LNCaP clone FGC (cell line): ENCODE measurements at regions not wholly inside any gene's neighbourhood (a gene's known extent, or its start where the extent isn't known, plus 50 kb on each side); places are given as distances from the start of the nearest gene placed in this dataset.
A peak's percentile ranks its signal among the peaks of the same experiment; 100 is the strongest.

Source experiments
- DNase-seq: peaks from one replicate; pipeline ENCODE4 v3.0.0-alpha.2; 2011; ENCODE audit warnings: low read depth
- H3K4me3 ChIP-seq: 2 replicates; pipeline ENCODE4 v1.5.1; 2011; ENCODE audit warnings: mild to moderate bottlenecking, low read depth, low read length, control low read depth
- TF ChIP-seq, protein P1 (sequence below): IDR thresholded peaks from 2 replicates; pipeline ENCODE4 v1.5.1; 2012; ENCODE audit warnings: mild to moderate bottlenecking; ENCODE audit not compliant: control insufficient read depth, insufficient read depth; ENCODE audit errors: extremely low read depth

DNA sequence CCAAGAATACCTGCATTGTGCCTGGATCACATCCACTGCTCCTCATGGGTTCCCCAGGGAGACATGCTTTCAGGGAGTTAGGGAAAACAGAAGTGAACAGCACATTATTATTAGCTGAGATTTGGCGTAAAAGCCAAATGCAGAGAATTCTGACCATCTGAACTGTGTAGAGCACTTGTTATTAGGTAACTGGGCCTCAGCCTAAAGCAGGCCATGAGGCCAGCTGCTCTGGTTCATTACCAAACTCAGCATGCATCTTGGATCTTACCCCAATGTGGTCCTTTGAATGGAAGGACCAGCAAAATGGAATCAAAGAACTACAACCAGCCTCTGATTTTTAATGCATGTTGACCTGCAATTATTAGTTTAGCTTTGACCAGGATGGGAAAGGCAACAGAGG is 322.3 kb downstream of the KCNS3 start:
- no peak overlapping the region for H3K4me3 ChIP-seq
- TF ChIP-seq, protein P1, sequence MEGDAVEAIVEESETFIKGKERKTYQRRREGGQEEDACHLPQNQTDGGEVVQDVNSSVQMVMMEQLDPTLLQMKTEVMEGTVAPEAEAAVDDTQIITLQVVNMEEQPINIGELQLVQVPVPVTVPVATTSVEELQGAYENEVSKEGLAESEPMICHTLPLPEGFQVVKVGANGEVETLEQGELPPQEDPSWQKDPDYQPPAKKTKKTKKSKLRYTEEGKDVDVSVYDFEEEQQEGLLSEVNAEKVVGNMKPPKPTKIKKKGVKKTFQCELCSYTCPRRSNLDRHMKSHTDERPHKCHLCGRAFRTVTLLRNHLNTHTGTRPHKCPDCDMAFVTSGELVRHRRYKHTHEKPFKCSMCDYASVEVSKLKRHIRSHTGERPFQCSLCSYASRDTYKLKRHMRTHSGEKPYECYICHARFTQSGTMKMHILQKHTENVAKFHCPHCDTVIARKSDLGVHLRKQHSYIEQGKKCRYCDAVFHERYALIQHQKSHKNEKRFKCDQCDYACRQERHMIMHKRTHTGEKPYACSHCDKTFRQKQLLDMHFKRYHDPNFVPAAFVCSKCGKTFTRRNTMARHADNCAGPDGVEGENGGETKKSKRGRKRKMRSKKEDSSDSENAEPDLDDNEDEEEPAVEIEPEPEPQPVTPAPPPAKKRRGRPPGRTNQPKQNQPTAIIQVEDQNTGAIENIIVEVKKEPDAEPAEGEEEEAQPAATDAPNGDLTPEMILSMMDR = no peak
- no peak for DNase-seq

DNA sequence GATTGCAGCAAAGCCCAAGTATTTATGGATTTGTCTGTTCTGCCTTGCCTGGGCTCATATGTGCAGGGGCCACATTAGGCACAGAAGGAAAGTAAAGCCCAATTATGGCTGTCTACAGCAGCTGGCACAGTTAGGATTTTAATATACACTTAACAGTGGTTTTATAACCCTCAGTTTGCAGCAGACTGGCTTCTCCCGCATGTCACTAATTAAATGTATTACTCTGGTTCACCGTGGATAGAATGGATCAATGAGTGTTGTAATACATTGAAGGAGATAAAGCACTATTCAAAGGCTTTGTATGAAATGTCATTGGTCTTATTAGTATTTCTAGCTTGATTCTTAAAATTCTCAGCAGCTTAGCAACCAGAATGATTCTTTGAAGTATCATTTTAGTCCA is 320.2 kb downstream of the KCNS3 start:
- TF ChIP-seq, protein P1 = no peak

DNA sequence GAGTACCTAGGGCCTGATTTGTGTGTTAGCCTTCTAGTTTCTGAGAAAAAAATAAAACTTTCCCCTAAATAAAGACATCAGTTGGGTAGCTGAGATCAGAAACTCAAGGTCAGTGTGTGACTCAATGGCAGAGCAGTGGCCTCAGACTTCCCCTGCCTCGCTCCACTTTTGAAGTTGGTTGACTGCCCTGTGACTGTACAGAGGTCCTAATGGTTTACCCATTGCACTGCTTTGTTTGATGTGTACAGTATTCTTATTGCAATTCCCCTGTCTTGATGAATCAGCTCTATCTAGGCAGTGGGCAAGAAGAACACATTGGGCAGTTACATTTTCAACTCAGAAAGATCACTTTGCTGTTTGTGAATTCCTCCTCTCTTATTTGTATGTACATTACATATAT is 315.7 kb downstream of the KCNS3 start:
- TF ChIP-seq, protein P1 = no peak
- no peak for DNase-seq
- no peak overlapping the region for H3K4me3 ChIP-seq

More for the DNA sequence above, 320.2 kb downstream of the KCNS3 start:
- H3K4me3 ChIP-seq = no peak overlapping the region
- no peak for DNase-seq

DNA sequence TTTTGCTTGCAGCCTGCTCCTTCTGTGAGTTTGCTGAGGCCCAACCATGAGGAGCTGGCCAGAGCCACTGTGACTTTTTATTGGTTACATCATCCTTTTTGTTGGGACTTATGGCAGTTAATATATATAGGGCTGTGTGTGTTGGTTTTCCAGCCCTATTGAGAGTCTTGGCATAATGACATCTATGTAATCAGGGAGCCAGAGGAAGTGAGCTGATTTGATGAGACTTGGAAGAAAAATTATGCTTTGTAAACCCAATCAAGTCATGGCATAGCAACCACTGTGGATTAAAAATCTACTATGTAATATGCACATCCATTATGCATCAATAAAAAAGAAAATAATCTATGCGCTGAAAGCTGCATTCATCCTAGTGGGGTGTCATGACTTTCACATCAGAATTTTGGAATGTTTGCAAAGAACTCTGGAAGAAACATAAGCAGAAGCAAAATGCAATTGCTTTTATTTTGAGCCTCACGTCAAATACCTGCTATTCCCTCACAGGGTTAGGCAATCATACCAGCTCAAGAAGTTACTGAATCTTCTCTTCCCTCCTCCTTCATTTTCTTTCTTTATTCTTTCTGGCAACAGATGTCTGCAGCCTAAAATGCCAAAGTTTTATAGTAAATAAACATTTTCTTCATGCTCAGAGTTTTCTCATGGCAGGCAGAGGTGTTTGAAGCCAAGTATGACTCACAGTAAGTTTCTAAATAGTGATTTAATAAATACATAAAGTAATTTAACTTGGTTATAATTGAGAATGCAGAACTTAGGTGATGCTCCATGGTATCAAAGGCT is 308.5 kb downstream of the KCNS3 start:
- peak; percentile 39 for DNase-seq
- H3K4me3 ChIP-seq = no peak overlapping the region
- TF ChIP-seq, protein P1 = no peak

DNA sequence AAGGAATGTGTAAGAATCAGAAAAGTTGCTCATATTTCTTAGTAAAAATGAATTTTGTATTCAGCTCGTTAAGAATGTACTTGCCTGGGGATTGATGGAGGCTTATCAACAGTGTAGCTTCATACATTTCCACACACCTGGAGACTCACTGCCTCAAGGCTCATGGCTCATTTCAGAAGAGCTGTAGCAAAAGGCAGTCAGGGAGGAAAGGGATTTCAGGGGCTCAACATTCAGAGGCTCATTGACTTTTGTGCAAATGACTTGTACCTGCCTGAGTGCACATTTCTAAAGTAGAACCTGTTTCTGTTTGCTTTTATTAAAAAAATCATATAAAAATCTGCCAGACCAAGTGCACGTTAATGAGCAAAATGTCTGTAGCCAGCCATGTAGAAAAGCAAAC is 304.4 kb downstream of the KCNS3 start:
- TF ChIP-seq, protein P1 = no peak
- DNase-seq = peak; percentile 33

DNA sequence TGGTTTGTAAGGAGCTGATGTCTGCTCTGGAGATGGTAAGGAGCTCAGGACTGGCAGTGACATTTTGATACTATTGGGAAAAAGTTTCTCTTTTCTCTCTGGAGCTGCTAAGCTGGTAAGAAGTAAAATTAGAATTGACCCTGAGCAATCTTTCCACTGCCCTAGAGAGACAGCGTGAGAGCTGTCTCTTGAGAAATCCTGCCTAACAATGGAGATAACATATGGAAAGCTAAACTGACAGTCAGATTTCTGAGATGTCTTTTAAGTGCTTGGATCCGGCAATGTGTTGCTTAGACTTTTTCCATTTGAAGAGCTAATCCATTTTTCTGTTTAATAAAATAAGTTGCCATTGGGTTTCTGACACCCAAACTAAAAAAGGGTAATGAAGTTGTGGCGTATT is 302.4 kb downstream of the KCNS3 start:
- no peak overlapping the region for H3K4me3 ChIP-seq
- TF ChIP-seq, protein P1 = no peak
- DNase-seq = no peak

More for the DNA sequence above, 304.4 kb downstream of the KCNS3 start:
- no peak overlapping the region for H3K4me3 ChIP-seq
